ENCODE measurements at regions not wholly inside any gene's neighbourhood (a gene's known extent, or its start where the extent isn't known, plus 50 kb on each side); places are given as distances from the start of the nearest gene placed in this dataset.

DNA sequence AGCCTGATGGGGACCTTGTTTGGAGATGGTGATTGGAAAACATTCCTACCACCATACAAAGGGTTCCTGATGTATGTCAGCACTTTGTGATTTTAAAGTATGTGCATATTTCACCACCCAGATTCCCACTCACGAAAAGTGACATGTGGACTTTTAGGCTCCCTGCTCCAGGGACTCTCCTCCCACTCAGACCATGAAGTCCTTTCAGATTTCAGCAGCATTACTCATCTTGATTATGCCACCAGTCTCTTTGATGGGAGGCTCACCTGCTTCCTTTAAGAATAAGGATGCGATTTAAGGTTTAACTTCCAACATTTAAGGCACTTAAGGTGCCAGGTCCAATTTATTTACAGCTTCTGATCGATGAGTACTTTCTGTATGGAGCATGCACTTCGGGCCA is 204.4 kb downstream of the PPARGC1A start:
- Histone ChIP-seq H3K9ac (ENCODE audit: insufficient read depth, low read depth, low read length) (no peak overlapping the region), H3K4me3 (replicated peaks in 1 of 3; ENCODE audit: insufficient read depth in 1 of 3, low read depth in 2 of 3, low read length in 3 of 3) (no peak overlapping the region), H3K27ac (ENCODE audit: extremely low read length, insufficient read depth, low read length) (no peak overlapping the region), H3K27me3 (ENCODE audit: control insufficient read depth in 1 of 2, insufficient read depth in 2 of 2, low read length in 2 of 2) (no peaks in the 10 kb centered on the region), H3K4me1 (ENCODE audit: insufficient read depth, low read length) (no peaks in the 10 kb centered on the region), H3K36me3 (replicated peaks in 1 of 2; ENCODE audit: control insufficient read depth in 1 of 2, insufficient read depth in 2 of 2, low read length in 2 of 2) (no peaks in the 10 kb centered on the region), H3K4me2 (ENCODE audit: low read depth, low read length) (no peak overlapping the region), H4K20me1 (ENCODE audit: insufficient read depth, low read length) (no peaks in the 10 kb centered on the region), H3K79me2 (ENCODE audit: insufficient read depth, low read length) (no peaks in the 10 kb centered on the region), H2AFZ (ENCODE audit: low read length) (no peak overlapping the region), H3K9me3 (ENCODE audit: low read length) (peaks cover 13% of the 10 kb centered on the region; the same call in 1 of the 2 replicates)
- FAIRE-seq (no peak), DNase-seq (ENCODE audit: low spot score) (no peak), ATAC-seq (no peak)
- 0% methylated on average over 4 of the region's 4 CpGs for WGBS (ENCODE audit: low lambda C conversion rate)
- TF ChIP-seq ZNF430 (CRISPR knock-in tag; IDR thresholded peaks at IDR 0.05) (no peak), NFE2L1 (CRISPR knock-in tag; IDR thresholded peaks at IDR 0.05; ENCODE audit: borderline replicate concordance) (no peak), SP1 (IDR thresholded peaks at IDR 0.05) (no peak), SP1 (CRISPR knock-in tag; IDR thresholded peaks at IDR 0.05) (no peak), GFI1 (CRISPR knock-in tag; IDR thresholded peaks at IDR 0.05; ENCODE audit: borderline replicate concordance) (no peak), ARHGAP35 (CRISPR knock-in tag; IDR thresholded peaks at IDR 0.05; ENCODE audit: borderline replicate concordance) (no peak), TEF (CRISPR knock-in tag; IDR thresholded peaks at IDR 0.05) (no peak), ZBTB7A (CRISPR knock-in tag; IDR thresholded peaks at IDR 0.05) (no peak), SNRNP70 (IDR thresholded peaks at IDR 0.05; ENCODE audit: low read depth, low read length) (no peak), ELF3 (CRISPR knock-in tag; IDR thresholded peaks at IDR 0.05) (no peak), ZNF770 (CRISPR knock-in tag; IDR thresholded peaks at IDR 0.05) (no peak), IRF9 (CRISPR knock-in tag; IDR thresholded peaks at IDR 0.05; ENCODE audit: borderline replicate concordance) (no peak), ZNF83 (CRISPR knock-in tag; IDR thresholded peaks at IDR 0.05; ENCODE audit: borderline replicate concordance) (no peak)
- TF ChIP-seq, protein P1, sequence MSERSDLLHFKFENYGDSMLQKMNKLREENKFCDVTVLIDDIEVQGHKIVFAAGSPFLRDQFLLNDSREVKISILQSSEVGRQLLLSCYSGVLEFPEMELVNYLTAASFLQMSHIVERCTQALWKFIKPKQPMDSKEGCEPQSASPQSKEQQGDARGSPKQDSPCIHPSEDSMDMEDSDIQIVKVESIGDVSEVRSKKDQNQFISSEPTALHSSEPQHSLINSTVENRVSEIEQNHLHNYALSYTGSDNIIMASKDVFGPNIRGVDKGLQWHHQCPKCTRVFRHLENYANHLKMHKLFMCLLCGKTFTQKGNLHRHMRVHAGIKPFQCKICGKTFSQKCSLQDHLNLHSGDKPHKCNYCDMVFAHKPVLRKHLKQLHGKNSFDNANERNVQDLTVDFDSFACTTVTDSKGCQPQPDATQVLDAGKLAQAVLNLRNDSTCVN (CRISPR knock-in tag; IDR thresholded peaks at IDR 0.05; ENCODE audit: borderline replicate concordance): no peak
- TF ChIP-seq, protein P2, sequence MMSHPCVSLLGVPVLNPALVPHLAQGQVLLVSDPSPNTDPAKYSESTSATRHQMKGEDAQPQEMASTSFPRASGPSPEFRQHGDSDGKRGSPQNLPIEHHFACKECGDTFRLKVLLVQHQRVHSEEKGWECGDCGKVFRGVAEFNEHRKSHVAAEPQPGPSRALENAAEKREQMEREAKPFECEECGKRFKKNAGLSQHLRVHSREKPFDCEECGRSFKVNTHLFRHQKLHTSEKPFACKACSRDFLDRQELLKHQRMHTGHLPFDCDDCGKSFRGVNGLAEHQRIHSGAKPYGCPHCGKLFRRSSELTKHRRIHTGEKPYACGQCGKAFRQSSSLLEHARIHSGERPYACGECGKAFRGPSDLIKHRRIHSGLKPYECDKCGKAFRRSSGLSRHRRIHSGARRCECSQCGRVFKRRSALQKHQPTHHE (CRISPR knock-in tag; IDR thresholded peaks at IDR 0.05; ENCODE audit: borderline replicate concordance): no peak
- intact Hi-C loops (cut with micrococcal nuclease; ENCODE audit: unreplicated experiment) (no loop called here), in situ Hi-C loops (cut with HindIII; ENCODE audit: extremely low pct_ligation_motif_present, low pct_unique_long_range_greater_than_20kb) (loop anchor here (25.0 kb wide), 1 partner anchor 727 kb away; no protein-coding TSS in a partner anchor)
- POLR2A ChIA-PET: no interaction called here
- CTCF ChIA-PET (ENCODE audit: low intra/inter-chr PET ratio, low total read pairs): no interaction called here
- no TSS peak for BruUV-seq (replicated peaks)

All from HepG2 (cell line).